ENCODE measurements at regions not wholly inside any gene's neighbourhood (a gene's known extent, or its start where the extent isn't known, plus 50 kb on each side); places are given as distances from the start of the nearest gene placed in this dataset.

DNA sequence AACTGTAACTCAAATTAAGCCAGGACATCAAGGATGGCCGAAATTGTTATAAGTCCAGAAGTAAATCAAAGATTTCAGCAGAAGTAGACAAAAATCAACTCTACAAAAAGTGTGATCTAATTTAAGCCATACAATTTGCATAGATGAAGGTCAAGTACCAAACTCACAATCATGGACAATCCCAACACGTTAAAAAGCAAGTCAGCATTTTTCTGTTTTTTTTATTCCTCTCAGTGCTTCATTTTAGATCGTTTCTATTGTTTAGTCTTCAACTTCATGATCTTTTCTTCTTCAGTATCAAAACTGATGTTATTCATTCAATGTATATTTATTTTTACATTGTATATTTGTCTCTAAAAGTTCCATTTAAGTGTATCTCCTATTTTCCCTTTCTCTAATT lies 674.3 kb upstream of the PHF14 start:
- WGBS, 5 donors = 77 to 85% (median 84%) methylated on average over 3 of the region's 3 CpGs
- Histone ChIP-seq H3K4me3 (no peak overlapping the region), H3K27me3 (no peaks in the 10 kb centered on the region), H3K4me1 (peaks cover 0 to 8% (median 0%) of the 10 kb centered on the region in 4 donors), H3K9me3 (no peaks in the 10 kb centered on the region), H3K27ac (no peak overlapping the region), H3K36me3 (no peaks in the 10 kb centered on the region)
- no peak for DNase-seq
- intact Hi-C loops (cut with DNase I; ENCODE audit: low total_unique reads) = no loop called here
- no peak for TF ChIP-seq EP300 (IDR thresholded peaks at IDR 0.05)
- TF ChIP-seq POLR2AphosphoS5 (IDR thresholded peaks at IDR 0.05) = no peak
- TF ChIP-seq POLR2A (IDR thresholded peaks at IDR 0.05) = no peak
- TF ChIP-seq, protein P1, sequence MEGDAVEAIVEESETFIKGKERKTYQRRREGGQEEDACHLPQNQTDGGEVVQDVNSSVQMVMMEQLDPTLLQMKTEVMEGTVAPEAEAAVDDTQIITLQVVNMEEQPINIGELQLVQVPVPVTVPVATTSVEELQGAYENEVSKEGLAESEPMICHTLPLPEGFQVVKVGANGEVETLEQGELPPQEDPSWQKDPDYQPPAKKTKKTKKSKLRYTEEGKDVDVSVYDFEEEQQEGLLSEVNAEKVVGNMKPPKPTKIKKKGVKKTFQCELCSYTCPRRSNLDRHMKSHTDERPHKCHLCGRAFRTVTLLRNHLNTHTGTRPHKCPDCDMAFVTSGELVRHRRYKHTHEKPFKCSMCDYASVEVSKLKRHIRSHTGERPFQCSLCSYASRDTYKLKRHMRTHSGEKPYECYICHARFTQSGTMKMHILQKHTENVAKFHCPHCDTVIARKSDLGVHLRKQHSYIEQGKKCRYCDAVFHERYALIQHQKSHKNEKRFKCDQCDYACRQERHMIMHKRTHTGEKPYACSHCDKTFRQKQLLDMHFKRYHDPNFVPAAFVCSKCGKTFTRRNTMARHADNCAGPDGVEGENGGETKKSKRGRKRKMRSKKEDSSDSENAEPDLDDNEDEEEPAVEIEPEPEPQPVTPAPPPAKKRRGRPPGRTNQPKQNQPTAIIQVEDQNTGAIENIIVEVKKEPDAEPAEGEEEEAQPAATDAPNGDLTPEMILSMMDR (IDR thresholded peaks at IDR 0.05) = no peak

GRCh38 chr7:10300577-10300976 lies 673.1 kb upstream of the PHF14 start:
- H3K36me3 ChIP-seq = no peaks in the 10 kb centered on the region
- H3K4me3 ChIP-seq = no peak overlapping the region
- 4 to 19% (median 11%) methylated on average over 5 of the region's 5 CpGs for WGBS, 5 donors
- no peaks in the 10 kb centered on the region for H3K9me3 ChIP-seq
- no peak for TF ChIP-seq EP300 (IDR thresholded peaks at IDR 0.05)
- DNase-seq = peak; percentile 31 to 33
- H3K27me3 ChIP-seq = no peaks in the 10 kb centered on the region
- peaks cover 0 to 8% (median 0%) of the 10 kb centered on the region in 4 donors for H3K4me1 ChIP-seq
- H3K27ac ChIP-seq = no peak overlapping the region
- intact Hi-C loops (cut with DNase I; ENCODE audit: low total_unique reads) = no loop called here

- DNase-seq = no peak
- H3K4me3 ChIP-seq = no peak overlapping the region
- intact Hi-C loops (cut with DNase I; ENCODE audit: low total_unique reads) = no loop called here
- H3K36me3 ChIP-seq = no peaks in the 10 kb centered on the region
- no peaks in the 10 kb centered on the region for H3K4me1 ChIP-seq
- no peak overlapping the region for H3K27ac ChIP-seq
- H3K27me3 ChIP-seq = no peaks in the 10 kb centered on the region
- H3K9me3 ChIP-seq = no peaks in the 10 kb centered on the region
- TF ChIP-seq POLR2AphosphoS5 (IDR thresholded peaks at IDR 0.05) = no peak
Measured at GRCh38 chr7:10308276-10308675, 665.4 kb upstream of the PHF14 start.

DNA sequence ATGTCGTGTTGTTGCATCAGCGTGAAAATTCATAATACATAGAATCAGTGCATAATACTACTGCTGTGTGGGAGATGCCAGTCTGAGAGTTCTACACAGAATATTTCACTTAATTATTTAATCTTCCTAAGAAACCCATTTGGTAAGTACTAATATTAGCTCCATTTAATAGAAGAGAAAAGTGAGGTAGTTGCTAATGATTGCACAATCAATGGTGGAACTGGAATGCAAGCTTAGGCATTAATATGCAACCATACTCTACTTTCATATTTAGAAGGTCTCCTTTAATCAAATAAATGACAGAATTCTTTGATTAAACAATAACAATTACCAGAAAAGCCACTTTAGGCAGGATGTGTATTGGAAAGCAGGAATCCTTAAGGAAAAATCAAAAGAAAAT lies 660.7 kb upstream of the PHF14 start:
- Histone ChIP-seq H3K9me3 (peaks cover 0 to 2% (median 0%) of the 10 kb centered on the region in 4 donors), H3K4me3 (no peak overlapping the region), H3K36me3 (no peaks in the 10 kb centered on the region), H3K27me3 (no peaks in the 10 kb centered on the region), H3K27ac (no peak overlapping the region), H3K4me1 (no peaks in the 10 kb centered on the region)
- intact Hi-C loops (cut with DNase I; ENCODE audit: low total_unique reads) = no loop called here
- WGBS, 5 donors = 94 to 97% (median 96%) methylated on average over 2 of the region's 2 CpGs
- no peak for TF ChIP-seq POLR2AphosphoS5 (IDR thresholded peaks at IDR 0.05)
- no peak for TF ChIP-seq EP300 (IDR thresholded peaks at IDR 0.05)
- TF ChIP-seq POLR2A (IDR thresholded peaks at IDR 0.05) = no peak
- TF ChIP-seq, protein P1 (IDR thresholded peaks at IDR 0.05) = no peak
- DNase-seq = no peak

DNA sequence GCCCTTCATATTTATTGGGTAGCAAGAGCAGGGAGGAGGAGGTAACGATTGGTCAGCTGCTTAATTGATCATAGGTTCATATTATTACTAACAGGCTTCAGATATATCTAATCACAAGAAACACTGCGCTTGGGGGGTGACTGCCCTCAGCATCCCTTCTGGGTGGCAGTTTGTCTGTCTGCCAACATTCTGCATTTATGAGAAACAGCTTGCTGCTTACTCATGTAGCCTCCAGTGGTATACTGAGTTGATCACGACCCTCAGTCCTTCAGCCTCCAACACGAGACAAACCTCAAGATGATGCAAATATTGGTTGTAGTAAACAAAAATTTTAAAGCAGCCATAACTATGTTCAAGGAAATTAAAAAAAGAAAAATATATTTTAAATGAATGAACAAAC lies 657.8 kb upstream of the PHF14 start:
- Histone ChIP-seq H3K27me3 (no peaks in the 10 kb centered on the region), H3K27ac (no peak overlapping the region), H3K4me3 (no peak overlapping the region), H3K4me1 (no peaks in the 10 kb centered on the region), H3K36me3 (no peaks in the 10 kb centered on the region), H3K9me3 (peaks cover 0 to 14% (median 0%) of the 10 kb centered on the region in 4 donors)
- 54 to 62% (median 57%) methylated on average over 4 of the region's 4 CpGs for WGBS, 5 donors
- intact Hi-C loops (cut with DNase I; ENCODE audit: low total_unique reads) = no loop called here
- no peak for DNase-seq
- TF ChIP-seq POLR2AphosphoS5 (IDR thresholded peaks at IDR 0.05) (no peak), EP300 (IDR thresholded peaks at IDR 0.05) (no peak)

- Histone ChIP-seq H3K27ac (no peak overlapping the region), H3K27me3 (no peaks in the 10 kb centered on the region), H3K9me3 (peaks cover 0 to 14% (median 0%) of the 10 kb centered on the region in 4 donors), H3K36me3 (no peaks in the 10 kb centered on the region), H3K4me1 (no peaks in the 10 kb centered on the region), H3K4me3 (no peak overlapping the region)
- WGBS, 5 donors = 71 to 96% (median 89%) methylated on average over 1 of the region's 1 CpG
- DNase-seq = no peak
- no peak for TF ChIP-seq EP300 (IDR thresholded peaks at IDR 0.05)
- TF ChIP-seq POLR2AphosphoS5 (IDR thresholded peaks at IDR 0.05) = no peak
- TF ChIP-seq POLR2A (IDR thresholded peaks at IDR 0.05) = no peak
- TF ChIP-seq, protein P1 (IDR thresholded peaks at IDR 0.05) = no peak
- intact Hi-C loops (cut with DNase I; ENCODE audit: low total_unique reads) = no loop called here
Measured at GRCh38 chr7:10316488-10316887, 657.2 kb upstream of the PHF14 start.
